ENCODE measurements at regions not wholly inside any gene's neighbourhood (a gene's known extent, or its start where the extent isn't known, plus 50 kb on each side); places are given as distances from the start of the nearest gene placed in this dataset.

- TF ChIP-seq RAD21 (IDR thresholded peaks at IDR 0.05; ENCODE audit: low read length), result no peak
- POLR2A ChIA-PET, result no interaction called here
- Histone ChIP-seq H3K9me2 (no peaks in the 10 kb centered on the region), H3K4me2 (no peak overlapping the region), H4K20me1 (ENCODE audit: insufficient read depth) (no peaks in the 10 kb centered on the region), H3K27ac (ENCODE audit: low read depth in 2 of 2, low read length in 1 of 2) (no peak overlapping the region), H2AFZ (ENCODE audit: low read depth) (no peak overlapping the region), H3K27me3 (ENCODE audit: insufficient read depth) (no peaks in the 10 kb centered on the region), H3K4me3 (ENCODE audit: low read depth in 2 of 2, low read length in 1 of 2) (no peak overlapping the region), H3K9me3 (no peaks in the 10 kb centered on the region), H3K79me2 (ENCODE audit: insufficient read depth) (no peaks in the 10 kb centered on the region), H3F3A (replicated peaks; ENCODE audit: insufficient read depth) (peaks cover 2% of the 10 kb centered on the region), H3K9ac (no peak overlapping the region), H3K4me1 (ENCODE audit: control insufficient read depth in 1 of 2, insufficient read depth in 2 of 2, low read depth in 1 of 2, low read length in 1 of 2) (peaks cover 0 to 3% of the 10 kb centered on the region in 2 experiments; a peak in 2 of 4 replicates), H3K36me3 (replicated peaks in 1 of 2; ENCODE audit: control insufficient read depth in 1 of 2, insufficient read depth in 2 of 2, low read length in 1 of 2) (no peaks in the 10 kb centered on the region)
- DNase-seq, result no peak
- 91% methylated on average over 2 of the region's 2 CpGs for WGBS (ENCODE audit: low lambda C conversion rate)
- CTCF ChIA-PET, result no interaction called here
Measured at GRCh38 chr12:115403253-115403652, 719.3 kb upstream of the TBX3 start.

GRCh38 chr12:115402443-115403180 is 718.6 kb upstream of the TBX3 start:
- no peak overlapping the region for H3K4me2 ChIP-seq
- H3K27ac ChIP-seq (ENCODE audit: low read depth in 2 of 2, low read length in 1 of 2), result no peak overlapping the region
- no peaks in the 10 kb centered on the region for H3K36me3 ChIP-seq (replicated peaks in 1 of 2; ENCODE audit: control insufficient read depth in 1 of 2, insufficient read depth in 2 of 2, low read length in 1 of 2)
- H3K9me3 ChIP-seq, result no peaks in the 10 kb centered on the region
- peaks cover 0 to 3% of the 10 kb centered on the region in 2 experiments; a peak in 2 of 4 replicates for H3K4me1 ChIP-seq (ENCODE audit: control insufficient read depth in 1 of 2, insufficient read depth in 2 of 2, low read depth in 1 of 2, low read length in 1 of 2)
- no peak overlapping the region for H3K9ac ChIP-seq
- H4K20me1 ChIP-seq (ENCODE audit: insufficient read depth), result no peaks in the 10 kb centered on the region
- H3K79me2 ChIP-seq (ENCODE audit: insufficient read depth), result no peaks in the 10 kb centered on the region
- 83% methylated on average over 9 of the region's 9 CpGs for WGBS (ENCODE audit: low lambda C conversion rate)
- H3K4me3 ChIP-seq (ENCODE audit: low read depth in 2 of 2, low read length in 1 of 2), result no peak overlapping the region
- H3K9me2 ChIP-seq, result no peaks in the 10 kb centered on the region
- CTCF ChIA-PET, result no interaction called here
- TF ChIP-seq TAF1 (IDR thresholded peaks at IDR 0.05; ENCODE audit: borderline replicate concordance, low read depth, low read length), result no peak
- TF ChIP-seq RCOR1 (IDR thresholded peaks at IDR 0.05; ENCODE audit: low read length), result no peak
- no peak for TF ChIP-seq EZH2phosphoT487 (IDR thresholded peaks at IDR 0.05; ENCODE audit: borderline replicate concordance, low read depth)
- no peak for TF ChIP-seq GABPA (IDR thresholded peaks at IDR 0.05; ENCODE audit: low read depth)
- no peak for TF ChIP-seq FOSL2 (IDR thresholded peaks at IDR 0.05; ENCODE audit: borderline replicate concordance, low read depth)
- TF ChIP-seq ELF1 (IDR thresholded peaks at IDR 0.05), result no peak
- TF ChIP-seq RAD21 (IDR thresholded peaks at IDR 0.05; ENCODE audit: low read length), result no peak
- no peak for TF ChIP-seq TEAD4 (IDR thresholded peaks at IDR 0.05; ENCODE audit: borderline replicate concordance, insufficient read depth)
- TF ChIP-seq, protein P1, sequence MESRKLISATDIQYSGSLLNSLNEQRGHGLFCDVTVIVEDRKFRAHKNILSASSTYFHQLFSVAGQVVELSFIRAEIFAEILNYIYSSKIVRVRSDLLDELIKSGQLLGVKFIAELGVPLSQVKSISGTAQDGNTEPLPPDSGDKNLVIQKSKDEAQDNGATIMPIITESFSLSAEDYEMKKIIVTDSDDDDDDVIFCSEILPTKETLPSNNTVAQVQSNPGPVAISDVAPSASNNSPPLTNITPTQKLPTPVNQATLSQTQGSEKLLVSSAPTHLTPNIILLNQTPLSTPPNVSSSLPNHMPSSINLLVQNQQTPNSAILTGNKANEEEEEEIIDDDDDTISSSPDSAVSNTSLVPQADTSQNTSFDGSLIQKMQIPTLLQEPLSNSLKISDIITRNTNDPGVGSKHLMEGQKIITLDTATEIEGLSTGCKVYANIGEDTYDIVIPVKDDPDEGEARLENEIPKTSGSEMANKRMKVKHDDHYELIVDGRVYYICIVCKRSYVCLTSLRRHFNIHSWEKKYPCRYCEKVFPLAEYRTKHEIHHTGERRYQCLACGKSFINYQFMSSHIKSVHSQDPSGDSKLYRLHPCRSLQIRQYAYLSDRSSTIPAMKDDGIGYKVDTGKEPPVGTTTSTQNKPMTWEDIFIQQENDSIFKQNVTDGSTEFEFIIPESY (IDR thresholded peaks at IDR 0.05; ENCODE audit: borderline replicate concordance, low read depth), result no peak
- TF ChIP-seq CTCF (IDR thresholded peaks at IDR 0.05), result no peak
- peaks cover 2% of the 10 kb centered on the region for H3F3A ChIP-seq (replicated peaks; ENCODE audit: insufficient read depth)
- DNase-seq, result no peak
- POLR2A ChIA-PET, result no interaction called here
- H3K27me3 ChIP-seq (ENCODE audit: insufficient read depth), result no peaks in the 10 kb centered on the region
- no peak overlapping the region for H2AFZ ChIP-seq (ENCODE audit: low read depth)

Measured in SK-N-SH (cell line).